ENCODE measurements at regions not wholly inside any gene's neighbourhood (a gene's known extent, or its start where the extent isn't known, plus 50 kb on each side); places are given as distances from the start of the nearest gene placed in this dataset.

GRCh38 chr10:83648201-83648600, 491.1 kb upstream of the GHITM start:
- DNase-seq (ENCODE audit: low read depth, low spot score) = no peak
- ChIA-PET POLR2A (no interaction called here), CTCF (no interaction called here)
- Histone ChIP-seq H3K4me3 (ENCODE audit: low read depth, low read length) (no peak overlapping the region), H3K9me3 (ENCODE audit: control insufficient read depth, insufficient read depth, low read length) (peaks cover 3% of the 10 kb centered on the region; the same call in 1 of the 2 replicates), H3K27me3 (ENCODE audit: control insufficient read depth, insufficient read depth, low read length) (no peaks in the 10 kb centered on the region), H3K27ac (ENCODE audit: low read depth, low read length) (no peak overlapping the region)
- TF ChIP-seq, protein P1, sequence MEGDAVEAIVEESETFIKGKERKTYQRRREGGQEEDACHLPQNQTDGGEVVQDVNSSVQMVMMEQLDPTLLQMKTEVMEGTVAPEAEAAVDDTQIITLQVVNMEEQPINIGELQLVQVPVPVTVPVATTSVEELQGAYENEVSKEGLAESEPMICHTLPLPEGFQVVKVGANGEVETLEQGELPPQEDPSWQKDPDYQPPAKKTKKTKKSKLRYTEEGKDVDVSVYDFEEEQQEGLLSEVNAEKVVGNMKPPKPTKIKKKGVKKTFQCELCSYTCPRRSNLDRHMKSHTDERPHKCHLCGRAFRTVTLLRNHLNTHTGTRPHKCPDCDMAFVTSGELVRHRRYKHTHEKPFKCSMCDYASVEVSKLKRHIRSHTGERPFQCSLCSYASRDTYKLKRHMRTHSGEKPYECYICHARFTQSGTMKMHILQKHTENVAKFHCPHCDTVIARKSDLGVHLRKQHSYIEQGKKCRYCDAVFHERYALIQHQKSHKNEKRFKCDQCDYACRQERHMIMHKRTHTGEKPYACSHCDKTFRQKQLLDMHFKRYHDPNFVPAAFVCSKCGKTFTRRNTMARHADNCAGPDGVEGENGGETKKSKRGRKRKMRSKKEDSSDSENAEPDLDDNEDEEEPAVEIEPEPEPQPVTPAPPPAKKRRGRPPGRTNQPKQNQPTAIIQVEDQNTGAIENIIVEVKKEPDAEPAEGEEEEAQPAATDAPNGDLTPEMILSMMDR (IDR thresholded peaks at IDR 0.05; ENCODE audit: low read depth, low read length) = no peak

DNA sequence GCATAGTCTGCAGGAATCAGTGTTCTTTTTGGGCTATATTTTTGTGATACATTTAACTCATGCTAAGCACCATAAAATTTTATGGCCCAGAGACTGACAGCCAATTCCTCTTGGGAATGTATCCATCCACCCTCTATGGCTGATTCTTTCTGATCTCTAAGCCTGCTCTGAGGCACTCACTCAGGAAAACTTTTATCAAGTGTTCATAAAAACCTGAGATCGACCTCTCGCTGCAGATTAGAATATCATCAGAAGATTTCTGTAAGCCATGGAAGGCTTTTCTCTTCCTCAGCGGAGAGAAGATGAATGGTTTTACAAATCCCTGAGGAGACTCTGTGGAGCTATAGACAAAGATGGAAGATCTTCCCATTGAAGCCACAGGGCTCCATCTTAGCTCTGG, 489.8 kb upstream of the GHITM start:
- ChIA-PET POLR2A (no interaction called here), CTCF (no interaction called here)
- Histone ChIP-seq H3K27me3 (ENCODE audit: control insufficient read depth, insufficient read depth, low read length) (no peaks in the 10 kb centered on the region), H3K9me3 (ENCODE audit: control insufficient read depth, insufficient read depth, low read length) (peaks cover 3% of the 10 kb centered on the region; the same call in 1 of the 2 replicates), H3K4me3 (ENCODE audit: low read depth, low read length) (no peak overlapping the region), H3K27ac (ENCODE audit: low read depth, low read length) (no peak overlapping the region)
- TF ChIP-seq, protein P1 (IDR thresholded peaks at IDR 0.05; ENCODE audit: low read depth, low read length) = no peak
- DNase-seq (ENCODE audit: low read depth, low spot score) = no peak

GRCh38 chr10:83654689-83655088, 484.6 kb upstream of the GHITM start:
- no peaks in the 10 kb centered on the region for H3K27me3 ChIP-seq (ENCODE audit: control insufficient read depth, insufficient read depth, low read length)
- no peak for DNase-seq (ENCODE audit: low read depth, low spot score)
- ChIA-PET POLR2A (no interaction called here), CTCF (no interaction called here)
- TF ChIP-seq, protein P1 (IDR thresholded peaks at IDR 0.05; ENCODE audit: low read depth, low read length) = no peak
- H3K4me3 ChIP-seq (ENCODE audit: low read depth, low read length) = no peak overlapping the region
- H3K27ac ChIP-seq (ENCODE audit: low read depth, low read length) = no peak overlapping the region
- H3K9me3 ChIP-seq (ENCODE audit: control insufficient read depth, insufficient read depth, low read length) = peaks cover 11% of the 10 kb centered on the region

- ChIA-PET POLR2A (no interaction called here), CTCF (no interaction called here)
- no peak overlapping the region for H3K27ac ChIP-seq (ENCODE audit: low read depth, low read length)
- TF ChIP-seq, protein P1 (IDR thresholded peaks at IDR 0.05; ENCODE audit: low read depth, low read length) = no peak
- H3K9me3 ChIP-seq (ENCODE audit: control insufficient read depth, insufficient read depth, low read length) = peaks cover 15% of the 10 kb centered on the region
- H3K27me3 ChIP-seq (ENCODE audit: control insufficient read depth, insufficient read depth, low read length) = no peaks in the 10 kb centered on the region
- H3K4me3 ChIP-seq (ENCODE audit: low read depth, low read length) = no peak overlapping the region
- no peak for DNase-seq (ENCODE audit: low read depth, low spot score)
Measured at GRCh38 chr10:83656924-83657323, 482.4 kb upstream of the GHITM start.

- Histone ChIP-seq H3K27ac (ENCODE audit: low read depth, low read length) (no peak overlapping the region), H3K4me3 (ENCODE audit: low read depth, low read length) (no peak overlapping the region), H3K27me3 (ENCODE audit: control insufficient read depth, insufficient read depth, low read length) (no peaks in the 10 kb centered on the region), H3K9me3 (ENCODE audit: control insufficient read depth, insufficient read depth, low read length) (peaks cover 15% of the 10 kb centered on the region)
- DNase-seq (ENCODE audit: low read depth, low spot score) = no peak
- ChIA-PET CTCF (no interaction called here), POLR2A (no interaction called here)
- TF ChIP-seq, protein P1 (IDR thresholded peaks at IDR 0.05; ENCODE audit: low read depth, low read length) = no peak
Measured at GRCh38 chr10:83657487-83657886, 481.8 kb upstream of the GHITM start.
